SK-N-MC (cell line): ENCODE measurements at regions not wholly inside any gene's neighbourhood (a gene's known extent, or its start where the extent isn't known, plus 50 kb on each side); places are given as distances from the start of the nearest gene placed in this dataset.
"Not testable (repeated sequence)": the region's sequence is repeated elsewhere in the genome, so short reads cannot be mapped to it uniquely, and the experiment has no call there.

ENCODE experiments used
- DNase-seq: peaks from one replicate; pipeline ENCODE4 v3.0.0-alpha.2; 2011; ENCODE audit warnings: low read depth, low spot score
- H3K27ac ChIP-seq: fragments of 200-600 bp; sonication (generic); 2 replicates; pipeline ENCODE4 v1.5.1; 2016; ENCODE audit warnings: mixed run types
- H3K36me3 ChIP-seq: fragments of 200-600 bp; sonication (generic); 2 replicates; pipeline ENCODE4 v1.6.1; 2017; ENCODE audit warnings: antibody characterized with exemption, low read length, mixed read lengths; ENCODE audit not compliant: insufficient read depth
- H3K4me3 ChIP-seq: fragments of 200-600 bp; sonication (generic); 2 replicates; pipeline ENCODE4 v1.5.1; 2016
- H3K9ac ChIP-seq: fragments of 200-600 bp; sonication (generic); 2 replicates; pipeline ENCODE4 v1.8.0; 2017; ENCODE audit warnings: mixed run types, mixed read lengths; ENCODE audit not compliant: insufficient read length
- H3K9me3 ChIP-seq: fragments of 200-600 bp; sonication (generic); 2 replicates; pipeline ENCODE4 v1.6.1; 2017; ENCODE audit warnings: low read depth, mild to moderate bottlenecking, antibody characterized with exemption, low read length, moderate library complexity, mixed read lengths
- EZH2 ChIP-seq: fragments of 200-600 bp; sonication (generic); IDR thresholded peaks from one replicate; pipeline ENCODE4 v1.6.1; 2017; ENCODE audit warnings: antibody characterized with exemption
- FOXP2 ChIP-seq: optimal IDR thresholded peaks from 2 replicates; pipeline ENCODE3; 2011; ENCODE audit warnings: mild to moderate bottlenecking, moderate library complexity; ENCODE audit not compliant: insufficient read depth; ENCODE audit errors: extremely low read length, control extremely low read depth
- POLR2AphosphoS5 ChIP-seq: IDR thresholded peaks from 2 replicates; pipeline ENCODE4 v1.6.1; 2012; ENCODE audit warnings: mild to moderate bottlenecking, low read depth, low read length, borderline replicate concordance

GRCh38 chr14:34157651-34158050 is 206.8 kb upstream of the EGLN3 start:
- Histone ChIP-seq H3K4me3 (no peak overlapping the region), H3K36me3 (no peaks in the 10 kb centered on the region), H3K9me3 (no peaks in the 10 kb centered on the region), H3K9ac (no peak overlapping the region), H3K27ac (no peak overlapping the region)
- TF ChIP-seq POLR2AphosphoS5: no peak
- TF ChIP-seq EZH2: no peak
- TF ChIP-seq FOXP2: no peak
- no peak for DNase-seq

GRCh38 chr14:34147461-34147860 is 196.6 kb upstream of the EGLN3 start:
- Histone ChIP-seq H3K36me3 (no peaks in the 10 kb centered on the region), H3K4me3 (no peak overlapping the region), H3K27ac (no peak overlapping the region), H3K9me3 (no peaks in the 10 kb centered on the region), H3K9ac (no peak overlapping the region)
- no peak for DNase-seq
- TF ChIP-seq POLR2AphosphoS5 (no peak), EZH2 (no peak), FOXP2 (no peak)

GRCh38 chr14:34140127-34140526 is 189.3 kb upstream of the EGLN3 start:
- DNase-seq, H3K27ac ChIP-seq, H3K36me3 ChIP-seq, H3K9me3 ChIP-seq, H3K9ac ChIP-seq: not testable (repeated sequence)
- H3K4me3 ChIP-seq: peak overlapping the region; percentile 35; the same call in 1 of the 2 replicates

- H3K36me3 ChIP-seq, DNase-seq, H3K9me3 ChIP-seq, H3K9ac ChIP-seq, H3K27ac ChIP-seq: not testable (repeated sequence)
- peak overlapping the region; percentile 35; the same call in 1 of the 2 replicates for H3K4me3 ChIP-seq
Measured at GRCh38 chr14:34139160-34140121, 188.6 kb upstream of the EGLN3 start.

- H3K27ac ChIP-seq: no peak overlapping the region
- no peak for DNase-seq
Measured at GRCh38 chr14:34138175-34138574, 187.3 kb upstream of the EGLN3 start.

GRCh38 chr14:34137001-34137745 is 186.3 kb upstream of the EGLN3 start:
- TF ChIP-seq FOXP2 (no peak), POLR2AphosphoS5 (no peak), EZH2 (no peak)
- H3K9me3 ChIP-seq: no peaks in the 10 kb centered on the region
- no peak overlapping the region for H3K27ac ChIP-seq
- no peak overlapping the region for H3K9ac ChIP-seq
- no peak for DNase-seq
- no peaks in the 10 kb centered on the region for H3K36me3 ChIP-seq
- no peak overlapping the region for H3K4me3 ChIP-seq

More at GRCh38 chr14:34138175-34138574, 187.3 kb upstream of the EGLN3 start:
- Histone ChIP-seq H3K4me3 (no peak overlapping the region), H3K36me3 (no peaks in the 10 kb centered on the region), H3K9ac (no peak overlapping the region), H3K9me3 (no peaks in the 10 kb centered on the region)
- TF ChIP-seq EZH2: no peak
- no peak for TF ChIP-seq FOXP2
- TF ChIP-seq POLR2AphosphoS5: no peak

GRCh38 chr14:34135492-34135891 is 184.6 kb upstream of the EGLN3 start:
- no peak overlapping the region for H3K4me3 ChIP-seq
- DNase-seq: no peak
- H3K27ac ChIP-seq: no peak overlapping the region
- TF ChIP-seq POLR2AphosphoS5: no peak
- TF ChIP-seq FOXP2: no peak
- no peak for TF ChIP-seq EZH2
- no peaks in the 10 kb centered on the region for H3K9me3 ChIP-seq
- no peaks in the 10 kb centered on the region for H3K36me3 ChIP-seq
- H3K9ac ChIP-seq: no peak overlapping the region

- TF ChIP-seq EZH2 (no peak), FOXP2 (no peak), POLR2AphosphoS5 (no peak)
- H3K27ac ChIP-seq: no peak overlapping the region
- H3K4me3 ChIP-seq: no peak overlapping the region
- H3K36me3 ChIP-seq: no peaks in the 10 kb centered on the region
- H3K9ac ChIP-seq: no peak overlapping the region
- H3K9me3 ChIP-seq: no peaks in the 10 kb centered on the region
- DNase-seq: no peak
Measured at GRCh38 chr14:34134484-34134883, 183.6 kb upstream of the EGLN3 start.
